Loucy (cell line): ENCODE measurements at regions not wholly inside any gene's neighbourhood (a gene's known extent, or its start where the extent isn't known, plus 50 kb on each side); places are given as distances from the start of the nearest gene placed in this dataset.

ENCODE experiments used
- EZH2phosphoT487 ChIP-seq: fragments of 200-600 bp; IDR thresholded peaks from 2 replicates; pipeline ENCODE4 v1.6.1; 2018; ENCODE audit warnings: antibody characterized with exemption, mild to moderate bottlenecking, moderate library complexity, borderline replicate concordance
- TF ChIP-seq, protein P1 (sequence below): fragments of 200-600 bp; sonication (generic); conservative IDR thresholded peaks from 2 replicates; pipeline ENCODE4 v1.5.1; 2014; ENCODE audit warnings: mild to moderate bottlenecking, antibody characterized with exemption, low read length

DNA sequence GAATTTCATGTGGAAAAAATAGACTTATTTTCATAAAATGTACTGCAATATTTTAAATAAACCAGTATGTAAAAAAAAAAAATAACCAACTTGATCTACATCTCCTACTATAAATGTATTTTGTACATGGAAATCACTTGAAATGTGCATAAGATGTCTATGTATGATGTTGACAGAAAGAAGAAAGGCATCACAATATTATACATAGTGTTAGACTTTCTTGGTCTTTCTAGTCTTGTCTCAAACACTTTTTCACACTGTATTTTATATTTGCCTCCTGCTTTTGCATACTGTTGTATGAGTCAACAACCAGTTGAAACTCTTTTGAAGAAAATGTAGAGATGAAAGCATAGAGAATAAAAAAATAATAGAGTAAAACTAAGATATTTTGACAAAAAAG, 352.4 kb upstream of the MGAT4C start:
- TF ChIP-seq, protein P1, sequence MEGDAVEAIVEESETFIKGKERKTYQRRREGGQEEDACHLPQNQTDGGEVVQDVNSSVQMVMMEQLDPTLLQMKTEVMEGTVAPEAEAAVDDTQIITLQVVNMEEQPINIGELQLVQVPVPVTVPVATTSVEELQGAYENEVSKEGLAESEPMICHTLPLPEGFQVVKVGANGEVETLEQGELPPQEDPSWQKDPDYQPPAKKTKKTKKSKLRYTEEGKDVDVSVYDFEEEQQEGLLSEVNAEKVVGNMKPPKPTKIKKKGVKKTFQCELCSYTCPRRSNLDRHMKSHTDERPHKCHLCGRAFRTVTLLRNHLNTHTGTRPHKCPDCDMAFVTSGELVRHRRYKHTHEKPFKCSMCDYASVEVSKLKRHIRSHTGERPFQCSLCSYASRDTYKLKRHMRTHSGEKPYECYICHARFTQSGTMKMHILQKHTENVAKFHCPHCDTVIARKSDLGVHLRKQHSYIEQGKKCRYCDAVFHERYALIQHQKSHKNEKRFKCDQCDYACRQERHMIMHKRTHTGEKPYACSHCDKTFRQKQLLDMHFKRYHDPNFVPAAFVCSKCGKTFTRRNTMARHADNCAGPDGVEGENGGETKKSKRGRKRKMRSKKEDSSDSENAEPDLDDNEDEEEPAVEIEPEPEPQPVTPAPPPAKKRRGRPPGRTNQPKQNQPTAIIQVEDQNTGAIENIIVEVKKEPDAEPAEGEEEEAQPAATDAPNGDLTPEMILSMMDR: no peak
- TF ChIP-seq EZH2phosphoT487: no peak
